ENCODE measurements at regions not wholly inside any gene's neighbourhood (a gene's known extent, or its start where the extent isn't known, plus 50 kb on each side); places are given as distances from the start of the nearest gene placed in this dataset.

DNA sequence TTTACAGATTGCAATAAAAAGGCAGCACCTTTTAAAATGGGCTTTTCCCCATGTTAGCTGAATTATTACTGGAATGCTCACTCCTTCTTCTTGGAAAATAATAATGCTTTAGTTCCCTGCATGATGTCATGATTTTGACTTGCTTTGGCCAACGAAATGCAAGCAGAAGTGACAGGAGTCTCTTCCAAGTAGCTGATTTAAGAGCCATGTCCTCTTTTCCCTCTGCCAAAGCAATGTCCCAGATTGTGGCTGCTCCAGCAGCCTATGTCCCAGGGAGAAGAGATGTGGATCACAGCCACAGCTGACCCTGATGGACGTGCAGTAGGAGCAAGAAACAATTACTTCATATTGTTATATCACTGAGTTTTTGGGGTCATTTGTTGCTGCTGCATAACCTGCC is 246.6 kb downstream of the HAPSTR1 start:
- ChIA-PET CTCF (no interaction called here), POLR2A (no interaction called here)
- Histone ChIP-seq H3K4me1 (ENCODE audit: control insufficient read depth, insufficient read depth, low read length) (no peaks in the 10 kb centered on the region), H3K36me3 (ENCODE audit: control insufficient read depth in 2 of 2, insufficient read depth in 1 of 2, low read length in 2 of 2) (no peaks in the 10 kb centered on the region), H3K27ac (ENCODE audit: extremely low read depth, low read depth, low read length) (no peak overlapping the region), H3K9me3 (ENCODE audit: control insufficient read depth, insufficient read depth, low read depth, low read length) (no peaks in the 10 kb centered on the region), H3K4me3 (ENCODE audit: low read depth, low read length) (no peak overlapping the region)
- TF ChIP-seq ZNF24 (tag by site-specific recombination; IDR thresholded peaks at IDR 0.05) (no peak), HOXD13 (CRISPR knock-in tag; IDR thresholded peaks at IDR 0.05; ENCODE audit: borderline replicate concordance) (no peak), ZNF335 (tag by site-specific recombination; conservative IDR thresholded peaks at IDR 0.05) (no peak), ZNF837 (tag by site-specific recombination; IDR thresholded peaks at IDR 0.05) (no peak), ZNF791 (tag by site-specific recombination; IDR thresholded peaks at IDR 0.05) (no peak), ZNF48 (tag by site-specific recombination; IDR thresholded peaks at IDR 0.05) (no peak), YY2 (tag by site-specific recombination; IDR thresholded peaks at IDR 0.05) (no peak), ZNF239 (tag by site-specific recombination; IDR thresholded peaks at IDR 0.05) (no peak), HIC1 (tag by site-specific recombination; IDR thresholded peaks at IDR 0.05) (no peak), ZBTB1 (tag by site-specific recombination; IDR thresholded peaks at IDR 0.05) (no peak), ZSCAN16 (tag by site-specific recombination; IDR thresholded peaks at IDR 0.05) (no peak), ELK4 (IDR thresholded peaks at IDR 0.05; ENCODE audit: borderline replicate concordance, low read depth, low read length) (no peak)
- TF ChIP-seq, protein P1, sequence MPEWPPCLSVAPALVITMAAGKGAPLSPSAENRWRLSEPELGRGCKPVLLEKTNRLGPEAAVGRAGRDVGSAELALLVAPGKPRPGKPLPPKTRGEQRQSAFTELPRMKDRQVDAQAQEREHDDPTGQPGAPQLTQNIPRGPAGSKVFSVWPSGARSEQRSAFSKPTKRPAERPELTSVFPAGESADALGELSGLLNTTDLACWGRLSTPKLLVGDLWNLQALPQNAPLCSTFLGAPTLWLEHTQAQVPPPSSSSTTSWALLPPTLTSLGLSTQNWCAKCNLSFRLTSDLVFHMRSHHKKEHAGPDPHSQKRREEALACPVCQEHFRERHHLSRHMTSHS (tag by site-specific recombination; IDR thresholded peaks at IDR 0.05), result no peak
- TF ChIP-seq, protein P2, sequence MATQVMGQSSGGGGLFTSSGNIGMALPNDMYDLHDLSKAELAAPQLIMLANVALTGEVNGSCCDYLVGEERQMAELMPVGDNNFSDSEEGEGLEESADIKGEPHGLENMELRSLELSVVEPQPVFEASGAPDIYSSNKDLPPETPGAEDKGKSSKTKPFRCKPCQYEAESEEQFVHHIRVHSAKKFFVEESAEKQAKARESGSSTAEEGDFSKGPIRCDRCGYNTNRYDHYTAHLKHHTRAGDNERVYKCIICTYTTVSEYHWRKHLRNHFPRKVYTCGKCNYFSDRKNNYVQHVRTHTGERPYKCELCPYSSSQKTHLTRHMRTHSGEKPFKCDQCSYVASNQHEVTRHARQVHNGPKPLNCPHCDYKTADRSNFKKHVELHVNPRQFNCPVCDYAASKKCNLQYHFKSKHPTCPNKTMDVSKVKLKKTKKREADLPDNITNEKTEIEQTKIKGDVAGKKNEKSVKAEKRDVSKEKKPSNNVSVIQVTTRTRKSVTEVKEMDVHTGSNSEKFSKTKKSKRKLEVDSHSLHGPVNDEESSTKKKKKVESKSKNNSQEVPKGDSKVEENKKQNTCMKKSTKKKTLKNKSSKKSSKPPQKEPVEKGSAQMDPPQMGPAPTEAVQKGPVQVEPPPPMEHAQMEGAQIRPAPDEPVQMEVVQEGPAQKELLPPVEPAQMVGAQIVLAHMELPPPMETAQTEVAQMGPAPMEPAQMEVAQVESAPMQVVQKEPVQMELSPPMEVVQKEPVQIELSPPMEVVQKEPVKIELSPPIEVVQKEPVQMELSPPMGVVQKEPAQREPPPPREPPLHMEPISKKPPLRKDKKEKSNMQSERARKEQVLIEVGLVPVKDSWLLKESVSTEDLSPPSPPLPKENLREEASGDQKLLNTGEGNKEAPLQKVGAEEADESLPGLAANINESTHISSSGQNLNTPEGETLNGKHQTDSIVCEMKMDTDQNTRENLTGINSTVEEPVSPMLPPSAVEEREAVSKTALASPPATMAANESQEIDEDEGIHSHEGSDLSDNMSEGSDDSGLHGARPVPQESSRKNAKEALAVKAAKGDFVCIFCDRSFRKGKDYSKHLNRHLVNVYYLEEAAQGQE (tag by site-specific recombination; IDR thresholded peaks at IDR 0.05), result no peak

- POLR2A ChIA-PET, result no interaction called here
- Histone ChIP-seq H3K9me3 (ENCODE audit: control insufficient read depth, insufficient read depth, low read depth, low read length) (no peaks in the 10 kb centered on the region), H3K27ac (ENCODE audit: extremely low read depth, low read depth, low read length) (no peak overlapping the region), H3K4me1 (ENCODE audit: control insufficient read depth, insufficient read depth, low read length) (no peaks in the 10 kb centered on the region), H3K36me3 (ENCODE audit: control insufficient read depth in 2 of 2, insufficient read depth in 1 of 2, low read length in 2 of 2) (no peaks in the 10 kb centered on the region), H3K4me3 (ENCODE audit: low read depth, low read length) (no peak overlapping the region)
- TF ChIP-seq ZNF302 (tag by site-specific recombination; IDR thresholded peaks at IDR 0.05; ENCODE audit: low read depth), result no peak
- no peak for TF ChIP-seq TCF7L2 (IDR thresholded peaks at IDR 0.05; ENCODE audit: borderline replicate concordance, low read depth, low read length)
- no peak for TF ChIP-seq ZNF146 (tag by site-specific recombination; IDR thresholded peaks at IDR 0.05)
- TF ChIP-seq BCL6B (tag by site-specific recombination; IDR thresholded peaks at IDR 0.05), result no peak
- no peak for TF ChIP-seq ZNF23 (tag by site-specific recombination; IDR thresholded peaks at IDR 0.05; ENCODE audit: borderline replicate concordance)
- TF ChIP-seq ZNF133 (tag by site-specific recombination; IDR thresholded peaks at IDR 0.05), result no peak
- TF ChIP-seq ZNF747 (tag by site-specific recombination; IDR thresholded peaks at IDR 0.05), result no peak
- TF ChIP-seq, protein P3, sequence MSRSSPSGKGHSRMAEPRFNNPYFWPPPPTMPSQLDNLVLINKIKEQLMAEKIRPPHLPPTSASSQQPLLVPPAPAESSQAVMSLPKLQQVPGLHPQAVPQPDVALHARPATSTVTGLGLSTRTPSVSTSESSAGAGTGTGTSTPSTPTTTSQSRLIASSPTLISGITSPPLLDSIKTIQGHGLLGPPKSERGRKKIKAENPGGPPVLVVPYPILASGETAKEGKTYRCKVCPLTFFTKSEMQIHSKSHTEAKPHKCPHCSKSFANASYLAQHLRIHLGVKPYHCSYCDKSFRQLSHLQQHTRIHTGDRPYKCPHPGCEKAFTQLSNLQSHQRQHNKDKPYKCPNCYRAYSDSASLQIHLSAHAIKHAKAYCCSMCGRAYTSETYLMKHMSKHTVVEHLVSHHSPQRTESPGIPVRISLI (tag by site-specific recombination; IDR thresholded peaks at IDR 0.05), result no peak
- TF ChIP-seq BCL11A (tag by site-specific recombination; IDR thresholded peaks at IDR 0.05; ENCODE audit: low read depth), result no peak
- TF ChIP-seq ZIC2 (tag by site-specific recombination; IDR thresholded peaks at IDR 0.05), result no peak
- no peak for TF ChIP-seq ZNF239 (tag by site-specific recombination; IDR thresholded peaks at IDR 0.05)
- TF ChIP-seq ZNF561 (tag by site-specific recombination; IDR thresholded peaks at IDR 0.05; ENCODE audit: borderline replicate concordance), result no peak
- TF ChIP-seq ZNF701 (tag by site-specific recombination; IDR thresholded peaks at IDR 0.05), result no peak
- CTCF ChIA-PET, result no interaction called here
Observed at GRCh38 chr16:9338510-9338909, 247.1 kb downstream of the HAPSTR1 start.
